ENCODE measurements at regions not wholly inside any gene's neighbourhood (a gene's known extent, or its start where the extent isn't known, plus 50 kb on each side); places are given as distances from the start of the nearest gene placed in this dataset.
"Not testable (repeated sequence)": the region's sequence is repeated elsewhere in the genome, so short reads cannot be mapped to it uniquely, and the experiment has no call there.

GRCh38 chr4:18611026-18611425 lies 589.5 kb upstream of the LCORL start:
- Histone ChIP-seq H3K9me2 (replicated peaks; ENCODE audit: control insufficient read depth, low read length) (no peaks in the 10 kb centered on the region), H3K36me3 (ENCODE audit: control insufficient read depth, low read length) (no peaks in the 10 kb centered on the region), H4K20me1 (ENCODE audit: control insufficient read depth, insufficient read depth, low read depth, low read length) (no peaks in the 10 kb centered on the region), H3K4me1 (ENCODE audit: control insufficient read depth, low read length) (no peaks in the 10 kb centered on the region), H3K4me2 (ENCODE audit: low read length) (no peak overlapping the region), H3K4me3 (ENCODE audit: low read length) (no peak overlapping the region), H3F3A (ENCODE audit: control insufficient read depth, insufficient read depth) (peaks cover 4% of the 10 kb centered on the region; the same call in 1 of the 2 replicates), H3K27me3 (ENCODE audit: control insufficient read depth, low read length) (no peaks in the 10 kb centered on the region), H3K79me2 (ENCODE audit: control insufficient read depth, low read length) (no peaks in the 10 kb centered on the region), H3K27ac (ENCODE audit: low read depth, low read length) (no peak overlapping the region), H3K9me3 (ENCODE audit: control insufficient read depth, insufficient read depth, low read length) (0 out of 2 replicates have a peak, but pooled peaks cover 3% of the 10 kb centered on the region)
- no peak for TF ChIP-seq EZH2phosphoT487 (IDR thresholded peaks at IDR 0.05; ENCODE audit: borderline replicate concordance, low read length)
- no peak for TF ChIP-seq CTCF (IDR thresholded peaks at IDR 0.05; ENCODE audit: low read depth, low read length, poor library complexity, severe bottlenecking)

- TF ChIP-seq EZH2phosphoT487 (IDR thresholded peaks at IDR 0.05; ENCODE audit: borderline replicate concordance, low read length) (no peak), CTCF (IDR thresholded peaks at IDR 0.05; ENCODE audit: low read depth, low read length, poor library complexity, severe bottlenecking) (no peak)
- Histone ChIP-seq H3K4me1 (ENCODE audit: control insufficient read depth, low read length) (no peaks in the 10 kb centered on the region), H3K9me2 (replicated peaks; ENCODE audit: control insufficient read depth, low read length) (no peaks in the 10 kb centered on the region), H3K27me3 (ENCODE audit: control insufficient read depth, low read length) (no peaks in the 10 kb centered on the region), H3K4me3 (ENCODE audit: low read length) (no peak overlapping the region), H3K79me2 (ENCODE audit: control insufficient read depth, low read length) (no peaks in the 10 kb centered on the region), H3K9me3 (ENCODE audit: control insufficient read depth, insufficient read depth, low read length) (0 out of 2 replicates have a peak, but pooled peaks cover 3% of the 10 kb centered on the region), H4K20me1 (ENCODE audit: control insufficient read depth, insufficient read depth, low read depth, low read length) (no peaks in the 10 kb centered on the region), H3K27ac (ENCODE audit: low read depth, low read length) (no peak overlapping the region), H3F3A (ENCODE audit: control insufficient read depth, insufficient read depth) (peaks cover 4% of the 10 kb centered on the region; the same call in 1 of the 2 replicates), H3K4me2 (ENCODE audit: low read length) (no peak overlapping the region), H3K36me3 (ENCODE audit: control insufficient read depth, low read length) (no peaks in the 10 kb centered on the region)
Measured at GRCh38 chr4:18608908-18609533, 587.5 kb upstream of the LCORL start.

- H4K20me1 ChIP-seq (ENCODE audit: control insufficient read depth, insufficient read depth, low read depth, low read length); H3F3A ChIP-seq (ENCODE audit: control insufficient read depth, insufficient read depth); H3K27me3 ChIP-seq (ENCODE audit: control insufficient read depth, low read length); H3K27ac ChIP-seq (ENCODE audit: low read depth, low read length); H3K4me1 ChIP-seq (ENCODE audit: control insufficient read depth, low read length); H3K9me3 ChIP-seq (ENCODE audit: control insufficient read depth, insufficient read depth, low read length); H3K79me2 ChIP-seq (ENCODE audit: control insufficient read depth, low read length); H3K36me3 ChIP-seq (ENCODE audit: control insufficient read depth, low read length); H3K9me2 ChIP-seq (replicated peaks; ENCODE audit: control insufficient read depth, low read length); H3K4me3 ChIP-seq (ENCODE audit: low read length); H3K4me2 ChIP-seq (ENCODE audit: low read length): not testable (repeated sequence)
Measured at GRCh38 chr4:18602610-18603009, 581.1 kb upstream of the LCORL start.

GRCh38 chr4:18593297-18594002 lies 571.9 kb upstream of the LCORL start:
- Histone ChIP-seq H3K4me1 (ENCODE audit: control insufficient read depth, low read length) (no peaks in the 10 kb centered on the region), H3K4me2 (ENCODE audit: low read length) (0 out of 2 replicates have a peak overlapping the region, but pooled peaks have one; percentile 13), H3K36me3 (ENCODE audit: control insufficient read depth, low read length) (no peaks in the 10 kb centered on the region), H3K9me3 (ENCODE audit: control insufficient read depth, insufficient read depth, low read length) (no peaks in the 10 kb centered on the region), H3K4me3 (ENCODE audit: low read length) (no peak overlapping the region), H3K79me2 (ENCODE audit: control insufficient read depth, low read length) (no peaks in the 10 kb centered on the region), H3F3A (ENCODE audit: control insufficient read depth, insufficient read depth) (no peaks in the 10 kb centered on the region), H3K9me2 (replicated peaks; ENCODE audit: control insufficient read depth, low read length) (no peaks in the 10 kb centered on the region), H3K27me3 (ENCODE audit: control insufficient read depth, low read length) (peaks cover 6% of the 10 kb centered on the region; the same call in 1 of the 2 replicates), H3K27ac (ENCODE audit: low read depth, low read length) (no peak overlapping the region), H4K20me1 (ENCODE audit: control insufficient read depth, insufficient read depth, low read depth, low read length) (no peaks in the 10 kb centered on the region)
- no peak for TF ChIP-seq EZH2phosphoT487 (IDR thresholded peaks at IDR 0.05; ENCODE audit: borderline replicate concordance, low read length)
- TF ChIP-seq CTCF (IDR thresholded peaks at IDR 0.05; ENCODE audit: low read depth, low read length, poor library complexity, severe bottlenecking): peak; percentile 80

Measured in DOHH2 (cell line).